ENCODE measurements at regions not wholly inside any gene's neighbourhood (a gene's known extent, or its start where the extent isn't known, plus 50 kb on each side); places are given as distances from the start of the nearest gene placed in this dataset.

GRCh38 chr2:156700681-156701080, 264.5 kb downstream of the GPD2 start:
- TF ChIP-seq EZH2 (IDR thresholded peaks at IDR 0.05; ENCODE audit: low read length, missing control alignments) (no peak), CTCF (conservative IDR thresholded peaks at IDR 0.05 in 1 of 2, IDR thresholded peaks at IDR 0.05 in 1 of 2; ENCODE audit: low read depth in 1 of 2, low read length in 2 of 2) (no peak)

Data from fibroblast of lung (primary cell).